ENCODE measurements at regions not wholly inside any gene's neighbourhood (a gene's known extent, or its start where the extent isn't known, plus 50 kb on each side); places are given as distances from the start of the nearest gene placed in this dataset.

DNA sequence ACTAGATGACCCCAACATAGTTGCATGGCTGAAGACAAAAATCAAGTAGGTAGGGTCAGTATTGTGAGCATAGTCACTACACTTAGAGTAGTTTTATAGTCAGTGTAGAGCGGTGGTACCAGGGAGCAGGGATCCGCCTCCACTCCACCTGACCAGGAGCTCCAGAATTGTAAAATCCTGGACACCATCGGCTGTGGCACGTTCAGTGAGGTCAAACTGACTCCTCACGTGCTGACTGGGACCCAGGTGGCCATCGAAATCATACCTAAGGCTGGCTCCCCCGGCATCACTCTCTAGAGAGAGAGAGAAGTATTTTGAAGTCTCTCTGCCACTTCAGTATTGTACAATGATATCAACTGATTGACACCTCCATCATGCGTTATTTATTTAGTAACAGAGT, 59.7 kb upstream of the TAMM41 start:
- H3K4me3 ChIP-seq (replicated peaks in 1 of 2; ENCODE audit: low read depth in 1 of 2, low read length in 2 of 2) = no peak overlapping the region
- no peaks in the 10 kb centered on the region for H3K79me2 ChIP-seq (ENCODE audit: insufficient read depth, low read length)
- no TSS peak for BruUV-seq (replicated peaks)
- ChIA-PET POLR2A (no interaction called here), RAD21 (ENCODE audit: low non-redundant PET in 1 of 2, low total read pairs in 2 of 2, uncharacterized antibody in 2 of 2, unreplicated experiment in 2 of 2) (no interaction called here), CTCF (no interaction called here)
- no peak overlapping the region for H2AFZ ChIP-seq (ENCODE audit: low read depth, low read length, poor library complexity, severe bottlenecking)
- H3K9ac ChIP-seq (ENCODE audit: low read length) = no peak overlapping the region
- no peak overlapping the region for H3K4me2 ChIP-seq (ENCODE audit: low read length)
- H3K9me3 ChIP-seq (ENCODE audit: control insufficient read depth in 1 of 2, insufficient read depth in 1 of 2, low read depth in 1 of 2, low read length in 2 of 2) = no peaks in the 10 kb centered on the region
- H4K20me1 ChIP-seq (ENCODE audit: insufficient read depth) = no peaks in the 10 kb centered on the region
- no peak for ATAC-seq
- intact Hi-C loops (cut with micrococcal nuclease) = no loop called here
- DNase-seq (ENCODE audit: low read depth, low spot score) = no peak
- no peak for TF ChIP-seq SP1 (IDR thresholded peaks at IDR 0.05; ENCODE audit: low read depth)
- no peak for TF ChIP-seq TCF7L2 (IDR thresholded peaks at IDR 0.05; ENCODE audit: borderline replicate concordance, extremely low read depth, insufficient read depth, insufficient read length)
- no peak for TF ChIP-seq ELF1 (IDR thresholded peaks at IDR 0.05; ENCODE audit: borderline replicate concordance, low read depth)
- TF ChIP-seq, protein P1, sequence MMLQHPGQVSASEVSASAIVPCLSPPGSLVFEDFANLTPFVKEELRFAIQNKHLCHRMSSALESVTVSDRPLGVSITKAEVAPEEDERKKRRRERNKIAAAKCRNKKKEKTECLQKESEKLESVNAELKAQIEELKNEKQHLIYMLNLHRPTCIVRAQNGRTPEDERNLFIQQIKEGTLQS (IDR thresholded peaks at IDR 0.05) = no peak
- TF ChIP-seq, protein P2, sequence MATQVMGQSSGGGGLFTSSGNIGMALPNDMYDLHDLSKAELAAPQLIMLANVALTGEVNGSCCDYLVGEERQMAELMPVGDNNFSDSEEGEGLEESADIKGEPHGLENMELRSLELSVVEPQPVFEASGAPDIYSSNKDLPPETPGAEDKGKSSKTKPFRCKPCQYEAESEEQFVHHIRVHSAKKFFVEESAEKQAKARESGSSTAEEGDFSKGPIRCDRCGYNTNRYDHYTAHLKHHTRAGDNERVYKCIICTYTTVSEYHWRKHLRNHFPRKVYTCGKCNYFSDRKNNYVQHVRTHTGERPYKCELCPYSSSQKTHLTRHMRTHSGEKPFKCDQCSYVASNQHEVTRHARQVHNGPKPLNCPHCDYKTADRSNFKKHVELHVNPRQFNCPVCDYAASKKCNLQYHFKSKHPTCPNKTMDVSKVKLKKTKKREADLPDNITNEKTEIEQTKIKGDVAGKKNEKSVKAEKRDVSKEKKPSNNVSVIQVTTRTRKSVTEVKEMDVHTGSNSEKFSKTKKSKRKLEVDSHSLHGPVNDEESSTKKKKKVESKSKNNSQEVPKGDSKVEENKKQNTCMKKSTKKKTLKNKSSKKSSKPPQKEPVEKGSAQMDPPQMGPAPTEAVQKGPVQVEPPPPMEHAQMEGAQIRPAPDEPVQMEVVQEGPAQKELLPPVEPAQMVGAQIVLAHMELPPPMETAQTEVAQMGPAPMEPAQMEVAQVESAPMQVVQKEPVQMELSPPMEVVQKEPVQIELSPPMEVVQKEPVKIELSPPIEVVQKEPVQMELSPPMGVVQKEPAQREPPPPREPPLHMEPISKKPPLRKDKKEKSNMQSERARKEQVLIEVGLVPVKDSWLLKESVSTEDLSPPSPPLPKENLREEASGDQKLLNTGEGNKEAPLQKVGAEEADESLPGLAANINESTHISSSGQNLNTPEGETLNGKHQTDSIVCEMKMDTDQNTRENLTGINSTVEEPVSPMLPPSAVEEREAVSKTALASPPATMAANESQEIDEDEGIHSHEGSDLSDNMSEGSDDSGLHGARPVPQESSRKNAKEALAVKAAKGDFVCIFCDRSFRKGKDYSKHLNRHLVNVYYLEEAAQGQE (IDR thresholded peaks at IDR 0.05; ENCODE audit: low read depth) = no peak
- TF ChIP-seq CEBPB (IDR thresholded peaks at IDR 0.05; ENCODE audit: low read depth) = no peak
- no peak for TF ChIP-seq POLR2AphosphoS5 (IDR thresholded peaks at IDR 0.05; ENCODE audit: low read depth, low read length)
- TF ChIP-seq SRF (IDR thresholded peaks at IDR 0.05; ENCODE audit: low read depth) = no peak
- TF ChIP-seq SIN3A (IDR thresholded peaks at IDR 0.05; ENCODE audit: low read depth) = no peak
- no peak for TF ChIP-seq RAD21 (IDR thresholded peaks at IDR 0.05; ENCODE audit: low read depth)
- no peak for TF ChIP-seq CBX3 (IDR thresholded peaks at IDR 0.05; ENCODE audit: low read depth)
- no peak for TF ChIP-seq EGR1 (IDR thresholded peaks at IDR 0.05; ENCODE audit: low read depth)
- TF ChIP-seq ZNF274 (IDR thresholded peaks at IDR 0.05; ENCODE audit: low read depth, low read length) = no peak
- no peak for TF ChIP-seq EZH2 (IDR thresholded peaks at IDR 0.05)
- TF ChIP-seq EZH2phosphoT487 (IDR thresholded peaks at IDR 0.05; ENCODE audit: borderline replicate concordance) = no peak
- no peaks in the 10 kb centered on the region for H3K4me1 ChIP-seq (ENCODE audit: control insufficient read depth in 1 of 2, insufficient read depth in 2 of 2, low read length in 2 of 2)
- H3K36me3 ChIP-seq (ENCODE audit: control insufficient read depth in 1 of 2, insufficient read depth in 2 of 2, low read length in 2 of 2) = no peaks in the 10 kb centered on the region
- peaks cover 14% of the 10 kb centered on the region; the same call in 1 of the 2 replicates for H3K27me3 ChIP-seq (ENCODE audit: insufficient read depth, low read length)
- no peaks in the 10 kb centered on the region for H3K9me2 ChIP-seq (ENCODE audit: insufficient read depth)
- H3K27ac ChIP-seq (ENCODE audit: low read depth, low read length) = no peak overlapping the region
